ENCODE measurements at regions not wholly inside any gene's neighbourhood (a gene's known extent, or its start where the extent isn't known, plus 50 kb on each side); places are given as distances from the start of the nearest gene placed in this dataset.

DNA sequence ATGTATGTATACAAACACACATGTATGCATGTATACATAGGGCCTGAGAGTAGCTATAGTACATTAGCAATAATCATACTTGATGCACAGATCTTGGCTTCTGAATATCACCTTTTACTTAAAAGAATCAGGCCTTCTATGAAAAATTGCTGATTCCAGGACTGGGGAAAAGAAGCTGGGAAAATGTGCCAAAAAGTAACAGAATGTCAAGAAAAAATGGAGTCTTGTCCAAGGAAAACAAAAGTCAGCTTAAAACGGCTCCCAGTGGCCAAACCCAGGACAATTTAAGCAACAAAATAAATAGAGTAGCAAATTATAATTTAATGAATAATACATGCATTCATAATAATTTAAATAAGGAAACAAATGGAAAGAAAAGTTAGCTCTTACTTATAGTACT, 2104.9 kb downstream of the PCDH9 start:
- H3K4me2 ChIP-seq (ENCODE audit: low read depth, low read length), result no peak overlapping the region
- H3K79me2 ChIP-seq (ENCODE audit: low read length), result no peaks in the 10 kb centered on the region
- H3K36me3 ChIP-seq (replicated peaks; ENCODE audit: insufficient read depth, low read length), result no peaks in the 10 kb centered on the region
- no peak overlapping the region for H3K4me3 ChIP-seq (ENCODE audit: low read length)
- no peaks in the 10 kb centered on the region for H4K20me1 ChIP-seq (ENCODE audit: insufficient read depth, low read length)
- no peak overlapping the region for H3K27ac ChIP-seq (ENCODE audit: low read length)
- TF ChIP-seq, protein P1, sequence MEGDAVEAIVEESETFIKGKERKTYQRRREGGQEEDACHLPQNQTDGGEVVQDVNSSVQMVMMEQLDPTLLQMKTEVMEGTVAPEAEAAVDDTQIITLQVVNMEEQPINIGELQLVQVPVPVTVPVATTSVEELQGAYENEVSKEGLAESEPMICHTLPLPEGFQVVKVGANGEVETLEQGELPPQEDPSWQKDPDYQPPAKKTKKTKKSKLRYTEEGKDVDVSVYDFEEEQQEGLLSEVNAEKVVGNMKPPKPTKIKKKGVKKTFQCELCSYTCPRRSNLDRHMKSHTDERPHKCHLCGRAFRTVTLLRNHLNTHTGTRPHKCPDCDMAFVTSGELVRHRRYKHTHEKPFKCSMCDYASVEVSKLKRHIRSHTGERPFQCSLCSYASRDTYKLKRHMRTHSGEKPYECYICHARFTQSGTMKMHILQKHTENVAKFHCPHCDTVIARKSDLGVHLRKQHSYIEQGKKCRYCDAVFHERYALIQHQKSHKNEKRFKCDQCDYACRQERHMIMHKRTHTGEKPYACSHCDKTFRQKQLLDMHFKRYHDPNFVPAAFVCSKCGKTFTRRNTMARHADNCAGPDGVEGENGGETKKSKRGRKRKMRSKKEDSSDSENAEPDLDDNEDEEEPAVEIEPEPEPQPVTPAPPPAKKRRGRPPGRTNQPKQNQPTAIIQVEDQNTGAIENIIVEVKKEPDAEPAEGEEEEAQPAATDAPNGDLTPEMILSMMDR (IDR thresholded peaks at IDR 0.05; ENCODE audit: low read length), result no peak
- TF ChIP-seq EZH2 (optimal IDR thresholded peaks at IDR 0.05; ENCODE audit: low read depth, low read length) (no peak), EZH2phosphoT487 (IDR thresholded peaks at IDR 0.05; ENCODE audit: low read length) (no peak)
- H3K9me3 ChIP-seq (replicated peaks; ENCODE audit: insufficient read depth, low read length), result no peaks in the 10 kb centered on the region
- DNase-seq, result no peak
- H3K9ac ChIP-seq (ENCODE audit: low read length), result no peak overlapping the region
- H2AFZ ChIP-seq (ENCODE audit: low read length), result no peak overlapping the region
- H3K9me2 ChIP-seq (replicated peaks; ENCODE audit: insufficient read depth, low read length), result no peaks in the 10 kb centered on the region
- H3K27me3 ChIP-seq (replicated peaks; ENCODE audit: insufficient read depth, low read length), result no peaks in the 10 kb centered on the region
- no peaks in the 10 kb centered on the region for H3K4me1 ChIP-seq (ENCODE audit: low read length)
- H3F3A ChIP-seq (ENCODE audit: insufficient read depth, low read length), result no peaks in the 10 kb centered on the region

DNA sequence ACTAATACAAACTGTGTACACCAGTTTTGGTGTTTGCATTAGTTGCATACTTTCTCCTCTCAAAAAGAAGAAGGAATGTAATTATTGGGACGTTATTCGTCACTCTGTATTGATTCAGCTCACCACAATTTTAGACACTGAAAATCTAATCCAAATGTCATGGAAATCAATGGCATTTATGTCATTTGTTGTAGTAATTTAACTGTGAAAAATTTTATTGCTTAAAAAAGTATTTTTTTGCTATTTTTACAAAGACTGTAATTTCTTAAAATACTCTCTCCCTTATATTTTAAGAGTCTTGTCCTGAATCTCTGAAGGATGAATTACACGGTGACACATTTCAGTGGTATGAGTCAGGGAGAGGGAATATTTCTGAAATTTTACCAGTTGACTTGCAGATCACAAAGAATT, 2117.6 kb downstream of the PCDH9 start:
- H3K27ac ChIP-seq (ENCODE audit: low read length), result no peak overlapping the region
- H3K79me2 ChIP-seq (ENCODE audit: low read length), result no peaks in the 10 kb centered on the region
- no peaks in the 10 kb centered on the region for H3K9me2 ChIP-seq (replicated peaks; ENCODE audit: insufficient read depth, low read length)
- no peak overlapping the region for H3K4me3 ChIP-seq (ENCODE audit: low read length)
- H3K36me3 ChIP-seq (replicated peaks; ENCODE audit: insufficient read depth, low read length), result no peaks in the 10 kb centered on the region
- H3K4me2 ChIP-seq (ENCODE audit: low read depth, low read length), result no peak overlapping the region
- H3K9me3 ChIP-seq (replicated peaks; ENCODE audit: insufficient read depth, low read length), result no peaks in the 10 kb centered on the region
- TF ChIP-seq, protein P1 (IDR thresholded peaks at IDR 0.05; ENCODE audit: low read length), result no peak
- no peak for TF ChIP-seq EZH2phosphoT487 (IDR thresholded peaks at IDR 0.05; ENCODE audit: low read length)
- TF ChIP-seq EZH2 (optimal IDR thresholded peaks at IDR 0.05; ENCODE audit: low read depth, low read length), result no peak
- H3K27me3 ChIP-seq (replicated peaks; ENCODE audit: insufficient read depth, low read length), result no peaks in the 10 kb centered on the region
- H3F3A ChIP-seq (ENCODE audit: insufficient read depth, low read length), result no peaks in the 10 kb centered on the region
- no peak overlapping the region for H3K9ac ChIP-seq (ENCODE audit: low read length)
- DNase-seq, result no peak
- H3K4me1 ChIP-seq (ENCODE audit: low read length), result no peaks in the 10 kb centered on the region
- H2AFZ ChIP-seq (ENCODE audit: low read length), result no peak overlapping the region
- no peaks in the 10 kb centered on the region for H4K20me1 ChIP-seq (ENCODE audit: insufficient read depth, low read length)

DNA sequence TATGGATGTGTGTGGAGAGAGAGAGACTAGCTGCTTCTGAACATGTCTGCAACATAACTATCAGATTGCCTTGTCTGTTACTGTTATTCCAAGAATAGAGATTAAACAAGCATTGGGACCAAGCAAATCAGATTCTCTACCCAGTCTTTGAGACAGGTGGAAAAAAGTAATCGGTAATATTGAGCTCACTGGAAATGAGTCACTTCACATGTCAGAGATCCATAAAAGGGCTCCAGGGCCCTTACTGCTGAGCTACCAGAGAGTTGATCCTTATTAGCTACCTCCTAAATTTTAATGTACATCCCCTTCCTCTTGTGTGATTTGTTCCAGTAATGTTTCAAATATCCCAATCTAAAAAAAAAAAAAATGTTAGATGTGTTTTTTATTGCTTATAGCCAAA, 2118.0 kb downstream of the PCDH9 start:
- Histone ChIP-seq H3K4me3 (ENCODE audit: low read length) (no peak overlapping the region), H3K9ac (ENCODE audit: low read length) (no peak overlapping the region), H3K4me1 (ENCODE audit: low read length) (no peaks in the 10 kb centered on the region), H3K9me2 (replicated peaks; ENCODE audit: insufficient read depth, low read length) (no peaks in the 10 kb centered on the region), H2AFZ (ENCODE audit: low read length) (no peak overlapping the region), H4K20me1 (ENCODE audit: insufficient read depth, low read length) (no peaks in the 10 kb centered on the region), H3K4me2 (ENCODE audit: low read depth, low read length) (no peak overlapping the region), H3K36me3 (replicated peaks; ENCODE audit: insufficient read depth, low read length) (no peaks in the 10 kb centered on the region), H3K27me3 (replicated peaks; ENCODE audit: insufficient read depth, low read length) (no peaks in the 10 kb centered on the region), H3K79me2 (ENCODE audit: low read length) (no peaks in the 10 kb centered on the region), H3F3A (ENCODE audit: insufficient read depth, low read length) (no peaks in the 10 kb centered on the region), H3K9me3 (replicated peaks; ENCODE audit: insufficient read depth, low read length) (no peaks in the 10 kb centered on the region), H3K27ac (ENCODE audit: low read length) (no peak overlapping the region)
- TF ChIP-seq, protein P1 (IDR thresholded peaks at IDR 0.05; ENCODE audit: low read length), result no peak
- TF ChIP-seq EZH2 (optimal IDR thresholded peaks at IDR 0.05; ENCODE audit: low read depth, low read length) (no peak), EZH2phosphoT487 (IDR thresholded peaks at IDR 0.05; ENCODE audit: low read length) (no peak)
- no peak for DNase-seq

Data from MM.1S (cell line).